Kidney glomerular epithelial cell (primary cell): ENCODE measurements at regions not wholly inside any gene's neighbourhood (a gene's known extent, or its start where the extent isn't known, plus 50 kb on each side); places are given as distances from the start of the nearest gene placed in this dataset.

Experiments
- DNase-seq: peaks from one replicate; lab custom pipeline; 2025; lab: John Stamatoyannopoulos, UW

GRCh38 chr5:5634817-5635216 is 212.3 kb downstream of the ICE1 start:
- DNase-seq, result no peak

- no peak for DNase-seq
Observed at GRCh38 chr5:5633579-5633978, 211.1 kb downstream of the ICE1 start.

GRCh38 chr5:5632678-5633077 is 210.2 kb downstream of the ICE1 start:
- DNase-seq, result no peak

GRCh38 chr5:5629607-5629978 is 207.1 kb downstream of the ICE1 start:
- no peak for DNase-seq

GRCh38 chr5:5628866-5629606 is 206.6 kb downstream of the ICE1 start:
- DNase-seq, result no peak

GRCh38 chr5:5626412-5626811 is 203.9 kb downstream of the ICE1 start:
- DNase-seq, result no peak

- DNase-seq, result no peak
Observed at GRCh38 chr5:5625491-5625890, 203.0 kb downstream of the ICE1 start.

GRCh38 chr5:5623397-5623796 is 200.9 kb downstream of the ICE1 start:
- DNase-seq, result no peak

- DNase-seq, result no peak
Observed at GRCh38 chr5:5622806-5623205, 200.3 kb downstream of the ICE1 start.

GRCh38 chr5:5619546-5619945 is 197.1 kb downstream of the ICE1 start:
- DNase-seq, result no peak

- no peak for DNase-seq
Observed at GRCh38 chr5:5617024-5617423, 194.5 kb downstream of the ICE1 start.

- no peak for DNase-seq
Observed at GRCh38 chr5:5616247-5616895, 193.9 kb downstream of the ICE1 start.

- DNase-seq, result no peak
Observed at GRCh38 chr5:5615569-5615968, 193.1 kb downstream of the ICE1 start.

GRCh38 chr5:5613261-5613990 is 190.9 kb downstream of the ICE1 start:
- no peak for DNase-seq

- DNase-seq, result no peak
Observed at GRCh38 chr5:5612096-5612495, 189.6 kb downstream of the ICE1 start.

GRCh38 chr5:5609935-5610334 is 187.5 kb downstream of the ICE1 start:
- DNase-seq, result no peak

GRCh38 chr5:5605170-5605764 is 182.8 kb downstream of the ICE1 start:
- no peak for DNase-seq

- no peak for DNase-seq
Observed at GRCh38 chr5:5602554-5602953, 180.1 kb downstream of the ICE1 start.

- no peak for DNase-seq
Observed at GRCh38 chr5:5598547-5599113, 176.2 kb downstream of the ICE1 start.

GRCh38 chr5:5593391-5593790 is 170.9 kb downstream of the ICE1 start:
- DNase-seq, result no peak

- no peak for DNase-seq
Observed at GRCh38 chr5:5592541-5592940, 170.1 kb downstream of the ICE1 start.

- no peak for DNase-seq
Observed at GRCh38 chr5:5591567-5591966, 169.1 kb downstream of the ICE1 start.
